GM10266 (cell line): ENCODE measurements at regions not wholly inside any gene's neighbourhood (a gene's known extent, or its start where the extent isn't known, plus 50 kb on each side); places are given as distances from the start of the nearest gene placed in this dataset.
A peak's percentile ranks its signal among the peaks of the same experiment; 100 is the strongest.
"Not testable (repeated sequence)": the region's sequence is repeated elsewhere in the genome, so short reads cannot be mapped to it uniquely, and the experiment has no call there.

Experiments
- DNase-seq: peaks from one replicate; pipeline ENCODE4 v3.0.0; 2012; ENCODE audit errors: extremely low spot score
- CTCF ChIP-seq: IDR thresholded peaks from 2 replicates; pipeline ENCODE4 v1.5.1; 2012; ENCODE audit warnings: mild to moderate bottlenecking, low read depth; ENCODE audit not compliant: control insufficient read depth, insufficient read depth; ENCODE audit errors: missing control alignments

- no peak for DNase-seq
- TF ChIP-seq CTCF = no peak
These were observed 134.6 kb upstream of the TUT7 start for GRCh38 chr9:86488794-86489193.

- DNase-seq = no peak
- no peak for TF ChIP-seq CTCF
These were observed 134.1 kb upstream of the TUT7 start for GRCh38 chr9:86488345-86488744.

GRCh38 chr9:86487838-86488233 is 133.6 kb upstream of the TUT7 start:
- DNase-seq = no peak
- TF ChIP-seq CTCF = no peak

- peak; percentile 39 for TF ChIP-seq CTCF
- peak; percentile 28 for DNase-seq
These were observed 133.0 kb upstream of the TUT7 start for GRCh38 chr9:86486891-86487837.

GRCh38 chr9:86485359-86485758 is 131.1 kb upstream of the TUT7 start:
- no peak for TF ChIP-seq CTCF

GRCh38 chr9:86483496-86483895 is 129.3 kb upstream of the TUT7 start:
- DNase-seq = no peak
- no peak for TF ChIP-seq CTCF

More at GRCh38 chr9:86485359-86485758, 131.1 kb upstream of the TUT7 start:
- no peak for DNase-seq

- no peak for TF ChIP-seq CTCF
- no peak for DNase-seq
These were observed 127.3 kb upstream of the TUT7 start for GRCh38 chr9:86481466-86481865.

- DNase-seq = not testable (repeated sequence)
These were observed 121.0 kb upstream of the TUT7 start for GRCh38 chr9:86475255-86475654.
